HEK293 (cell line): ENCODE measurements at regions not wholly inside any gene's neighbourhood (a gene's known extent, or its start where the extent isn't known, plus 50 kb on each side); places are given as distances from the start of the nearest gene placed in this dataset.

Experiments used
- ATF2 ChIP-seq: fragments of 450-650 bp; formaldehyde crosslinking; IDR thresholded peaks from 2 replicates; pipeline ENCODE4 v1.5.1; 2016; ENCODE audit warnings: missing biosample characterization, missing genetic modification characterization, low read depth
- CTCF ChIP-seq: fragments of 450-650 bp; formaldehyde crosslinking; IDR thresholded peaks from 2 replicates; pipeline ENCODE4 v1.5.1; 2016; ENCODE audit warnings: missing biosample characterization, missing genetic modification characterization
- TSHZ1 ChIP-seq: fragments of 450-650 bp; formaldehyde crosslinking; IDR thresholded peaks from 2 replicates; pipeline ENCODE4 v1.5.1; 2016; ENCODE audit warnings: missing biosample characterization, missing genetic modification characterization, borderline replicate concordance
- ZBTB21 ChIP-seq: fragments of 450-650 bp; formaldehyde crosslinking; IDR thresholded peaks from 2 replicates; pipeline ENCODE4 v1.5.1; 2017; ENCODE audit warnings: missing biosample characterization, missing genetic modification characterization
- ZBTB26 ChIP-seq: fragments of 450-650 bp; formaldehyde crosslinking; optimal IDR thresholded peaks from 2 replicates; pipeline ENCODE3; 2016; ENCODE audit warnings: missing biosample characterization, mild to moderate bottlenecking, missing genetic modification characterization
- ZFHX2 ChIP-seq: fragments of 450-650 bp; formaldehyde crosslinking; conservative IDR thresholded peaks from 2 replicates; pipeline ENCODE4 v1.5.1; 2016; ENCODE audit warnings: missing biosample characterization, missing genetic modification characterization
- ZNF155 ChIP-seq: fragments of 450-650 bp; formaldehyde crosslinking; IDR thresholded peaks from 2 replicates; pipeline ENCODE4 v1.5.1; 2016; ENCODE audit warnings: missing biosample characterization, missing genetic modification characterization
- ZNF274 ChIP-seq, 2 experiments: fragments of 200-500 bp in 1 of 2; fragments of 450-650 bp in 1 of 2; sonication (Bioruptor generic) in 1 of 2; formaldehyde crosslinking in 1 of 2; IDR thresholded peaks; 2 replicates each; pipeline versions ENCODE4 v1.5.1 to v1.6.1; 2014 to 2016; ENCODE audit warnings: borderline replicate concordance in 1 of 2, inconsistent platforms in 1 of 2, low read length in 1 of 2, missing biosample characterization in 1 of 2, missing genetic modification characterization in 1 of 2
- ZNF585B ChIP-seq: fragments of 450-650 bp; formaldehyde crosslinking; IDR thresholded peaks from 2 replicates; pipeline ENCODE4 v1.5.1; 2016; ENCODE audit warnings: missing biosample characterization, missing genetic modification characterization
- ZNF610 ChIP-seq: fragments of 450-650 bp; formaldehyde crosslinking; IDR thresholded peaks from 2 replicates; pipeline ENCODE4 v1.5.1; 2016; ENCODE audit warnings: missing biosample characterization, missing genetic modification characterization, borderline replicate concordance
- ZNF626 ChIP-seq: fragments of 450-650 bp; sonication (Bioruptor Pico); formaldehyde crosslinking; IDR thresholded peaks from 2 replicates; pipeline ENCODE4 v1.5.1; 2018; ENCODE audit warnings: missing biosample characterization, missing genetic modification characterization, inconsistent platforms

- TF ChIP-seq ATF2 (tag by site-specific recombination) (no peak), ZNF274 (IDR thresholded peaks at IDR 0.05; ENCODE audit: low read length) (no peak), ZNF274 (tag by site-specific recombination; IDR thresholded peaks at IDR 0.05; ENCODE audit: borderline replicate concordance) (no peak), CTCF (no peak), ZNF610 (tag by site-specific recombination) (no peak), ZBTB21 (no peak), ZNF626 (no peak), TSHZ1 (no peak), ZFHX2 (tag by site-specific recombination) (no peak), ZNF585B (tag by site-specific recombination) (no peak), ZBTB26 (tag by site-specific recombination) (no peak), ZNF155 (tag by site-specific recombination) (no peak)
These were observed 521.3 kb downstream of the TUSC7 start for GRCh38 chr3:117230924-117231323.
